GM12875 (cell line): ENCODE measurements at regions not wholly inside any gene's neighbourhood (a gene's known extent, or its start where the extent isn't known, plus 50 kb on each side); places are given as distances from the start of the nearest gene placed in this dataset.

Experiments
- H3K4me3 ChIP-seq: one replicate; pipeline ENCODE4 v1.5.1; 2011; ENCODE audit warnings: low read depth, low read length, control low read depth
- CTCF ChIP-seq: IDR thresholded peaks from 2 replicates; pipeline ENCODE4 v1.5.1; 2011; ENCODE audit warnings: low read depth, mild to moderate bottlenecking, control low read depth, inconsistent platforms, low read length, moderate library complexity, borderline replicate concordance; ENCODE audit not compliant: insufficient read depth

- no peak for TF ChIP-seq CTCF
- no peak overlapping the region for H3K4me3 ChIP-seq
These were observed 108.7 kb downstream of the IRX2 start for GRCh38 chr5:2642684-2643345.

GRCh38 chr5:2640717-2641116 is 110.8 kb downstream of the IRX2 start:
- H3K4me3 ChIP-seq = no peak overlapping the region
- TF ChIP-seq CTCF = no peak

GRCh38 chr5:2639425-2639824 is 112.1 kb downstream of the IRX2 start:
- no peak for TF ChIP-seq CTCF

GRCh38 chr5:2634399-2635176 is 116.9 kb downstream of the IRX2 start:
- H3K4me3 ChIP-seq = no peak overlapping the region
- TF ChIP-seq CTCF = no peak

More at GRCh38 chr5:2639425-2639824, 112.1 kb downstream of the IRX2 start:
- H3K4me3 ChIP-seq = no peak overlapping the region

GRCh38 chr5:2633992-2634391 is 117.5 kb downstream of the IRX2 start:
- TF ChIP-seq CTCF = no peak

GRCh38 chr5:2631758-2632157 is 119.7 kb downstream of the IRX2 start:
- no peak overlapping the region for H3K4me3 ChIP-seq
- no peak for TF ChIP-seq CTCF

More at GRCh38 chr5:2633992-2634391, 117.5 kb downstream of the IRX2 start:
- H3K4me3 ChIP-seq = no peak overlapping the region

GRCh38 chr5:2629045-2629444 is 122.4 kb downstream of the IRX2 start:
- TF ChIP-seq CTCF = no peak
- no peak overlapping the region for H3K4me3 ChIP-seq
